C4-2B (cell line): ENCODE measurements at regions not wholly inside any gene's neighbourhood (a gene's known extent, or its start where the extent isn't known, plus 50 kb on each side); places are given as distances from the start of the nearest gene placed in this dataset.

Source experiments
- ZFX ChIP-seq: fragments of 450-650 bp; IDR thresholded peaks from 2 replicates; pipeline ENCODE4 v1.6.1; 2017
- TF ChIP-seq, protein P1 (sequence below): fragments of 450-650 bp; conservative IDR thresholded peaks from 2 replicates; pipeline ENCODE4 v1.5.1; 2017; ENCODE audit warnings: mild to moderate bottlenecking

DNA sequence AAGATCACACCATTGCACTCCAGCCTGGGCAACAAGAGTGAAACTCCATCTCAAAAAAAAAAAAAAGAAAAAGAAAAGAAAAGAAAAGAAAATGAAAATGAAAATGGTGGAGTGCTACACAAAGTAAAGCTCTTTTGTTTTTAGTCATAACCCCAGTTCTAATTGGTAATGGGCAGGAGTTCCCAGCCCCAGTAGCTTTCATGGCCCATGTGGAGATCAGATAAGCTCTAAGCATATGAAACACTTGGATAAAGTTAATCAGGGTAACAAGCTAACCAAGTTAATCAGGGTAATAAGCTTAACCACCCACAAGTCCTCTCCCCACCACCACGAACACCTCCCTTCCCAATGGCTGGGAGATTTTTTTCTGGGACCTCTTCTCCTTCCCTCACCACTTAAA lies 240.8 kb downstream of the BCL11A start:
- TF ChIP-seq, protein P1, sequence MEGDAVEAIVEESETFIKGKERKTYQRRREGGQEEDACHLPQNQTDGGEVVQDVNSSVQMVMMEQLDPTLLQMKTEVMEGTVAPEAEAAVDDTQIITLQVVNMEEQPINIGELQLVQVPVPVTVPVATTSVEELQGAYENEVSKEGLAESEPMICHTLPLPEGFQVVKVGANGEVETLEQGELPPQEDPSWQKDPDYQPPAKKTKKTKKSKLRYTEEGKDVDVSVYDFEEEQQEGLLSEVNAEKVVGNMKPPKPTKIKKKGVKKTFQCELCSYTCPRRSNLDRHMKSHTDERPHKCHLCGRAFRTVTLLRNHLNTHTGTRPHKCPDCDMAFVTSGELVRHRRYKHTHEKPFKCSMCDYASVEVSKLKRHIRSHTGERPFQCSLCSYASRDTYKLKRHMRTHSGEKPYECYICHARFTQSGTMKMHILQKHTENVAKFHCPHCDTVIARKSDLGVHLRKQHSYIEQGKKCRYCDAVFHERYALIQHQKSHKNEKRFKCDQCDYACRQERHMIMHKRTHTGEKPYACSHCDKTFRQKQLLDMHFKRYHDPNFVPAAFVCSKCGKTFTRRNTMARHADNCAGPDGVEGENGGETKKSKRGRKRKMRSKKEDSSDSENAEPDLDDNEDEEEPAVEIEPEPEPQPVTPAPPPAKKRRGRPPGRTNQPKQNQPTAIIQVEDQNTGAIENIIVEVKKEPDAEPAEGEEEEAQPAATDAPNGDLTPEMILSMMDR, result no peak
- no peak for TF ChIP-seq ZFX
